ENCODE measurements at regions not wholly inside any gene's neighbourhood (a gene's known extent, or its start where the extent isn't known, plus 50 kb on each side); places are given as distances from the start of the nearest gene placed in this dataset.

DNA sequence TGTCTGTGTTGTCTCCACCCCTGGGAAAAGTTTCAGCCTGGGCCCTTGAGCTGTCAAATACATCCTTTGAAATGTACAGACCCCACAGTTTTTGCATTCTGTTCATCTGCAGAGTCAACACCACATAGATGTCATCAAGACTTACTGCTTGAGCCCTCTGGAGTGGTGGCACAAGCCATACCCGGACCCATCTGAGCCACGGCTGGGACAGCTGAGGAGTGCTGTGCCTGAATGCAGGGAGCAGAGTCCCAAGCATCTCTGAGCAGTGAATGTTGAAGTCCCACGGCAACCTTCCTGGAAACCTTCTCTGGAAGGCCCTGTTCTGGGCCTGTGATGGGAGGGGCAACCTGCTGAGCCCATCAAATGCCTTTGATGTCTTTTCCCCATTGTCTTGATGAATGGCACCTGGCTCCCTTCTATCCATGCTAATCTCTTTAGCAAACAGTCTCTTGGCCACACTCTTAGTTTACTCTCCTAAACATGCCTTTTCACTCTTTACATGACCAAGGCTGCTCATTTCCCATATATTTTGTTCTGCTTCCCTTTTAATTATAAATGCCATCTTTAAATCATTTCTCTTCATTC lies 92.5 kb downstream of the ATPSCKMT start:
- Histone ChIP-seq H3K14ac (ENCODE audit: insufficient read depth, low read length) (no peak overlapping the region), H3K79me2 (ENCODE audit: insufficient read depth, low read length) (no peaks in the 10 kb centered on the region), H2AK5ac (ENCODE audit: insufficient read length, low read length) (no peak overlapping the region), H2BK5ac (ENCODE audit: insufficient read length, low read length) (no peak overlapping the region), H3K9ac (ENCODE audit: extremely low read depth, insufficient read length, low read length) (no peak overlapping the region), H3K4me1 (ENCODE audit: insufficient read depth, low read length) (peaks cover 2% of the 10 kb centered on the region), H3K56ac (ENCODE audit: insufficient read length, low read depth, low read length) (no peak overlapping the region), H2BK120ac (ENCODE audit: low read depth, low read length, poor library complexity, severe bottlenecking) (no peak overlapping the region), H3K23me2 (ENCODE audit: insufficient read length, low read depth, low read length, poor library complexity, severe bottlenecking) (no peaks in the 10 kb centered on the region), H3K27me3 (ENCODE audit: insufficient read depth, low read length) (no peaks in the 10 kb centered on the region), H4K8ac (replicated peaks; ENCODE audit: insufficient read length, low read depth, low read length) (no peak overlapping the region), H3K27ac (ENCODE audit: insufficient read length, low read depth, low read length) (no peak overlapping the region), H2BK15ac (ENCODE audit: low read depth, low read length) (no peak overlapping the region), H4K20me1 (ENCODE audit: control insufficient read depth, insufficient read depth, insufficient read length) (no peaks in the 10 kb centered on the region), H2AFZ (ENCODE audit: low read length) (no peak overlapping the region), H3K4me2 (ENCODE audit: insufficient read depth, insufficient read length, low read length) (no peak overlapping the region), H3K23ac (ENCODE audit: insufficient read length, low read depth, low read length) (no peak overlapping the region), H3K79me1 (ENCODE audit: insufficient read depth, low read depth, low read length, poor library complexity, severe bottlenecking) (no peaks in the 10 kb centered on the region), H3K18ac (ENCODE audit: insufficient read length, low read depth, low read length) (no peak overlapping the region), H4K5ac (ENCODE audit: insufficient read length, low read depth, low read length) (no peak overlapping the region), H3K4ac (ENCODE audit: low read depth, low read length) (no peak overlapping the region), H2BK12ac (ENCODE audit: insufficient read length, low read depth, low read length) (no peak overlapping the region), H2BK20ac (ENCODE audit: low read depth, low read length, poor library complexity, severe bottlenecking) (no peak overlapping the region), H3K9me3 (ENCODE audit: control insufficient read depth, low read depth, low read length) (no peaks in the 10 kb centered on the region), H3T11ph (ENCODE audit: low read length) (no peak overlapping the region), H4K91ac (ENCODE audit: insufficient read length, low read depth, low read length) (no peak overlapping the region)
- H3K27me3 Mint-ChIP-seq (ENCODE audit: low read depth): peaks cover 19% of the 10 kb centered on the region
- H3K4me3 Mint-ChIP-seq: peak overlapping the region in 1 of 2 experiments; percentile 37; a peak in 4 of 5 replicates
- H3K9me3 Mint-ChIP-seq: no peaks in the 10 kb centered on the region
- no peak for TF ChIP-seq CTCF (conservative IDR thresholded peaks at IDR 0.05)
- H3K36me3 Mint-ChIP-seq (ENCODE audit: insufficient read depth in 1 of 3, low read depth in 3 of 3): no peaks in the 10 kb centered on the region
- H3K27ac Mint-ChIP-seq: peak overlapping the region in 2 of 3 experiments; percentile 67 to 83; a peak in 5 of 7 replicates
- H3K4me1 Mint-ChIP-seq: peaks cover 57 to 64% of the 10 kb centered on the region in 2 experiments
- WGBS (ENCODE audit: extremely low coverage, insufficient read length, low lambda C conversion rate): no CpG with 5 or more reads among the region's 3 CpGs
- DNase-seq: peak; percentile 76
